Tibial nerve (tissue), 4 donors: ENCODE measurements at regions not wholly inside any gene's neighbourhood (a gene's known extent, or its start where the extent isn't known, plus 50 kb on each side); places are given as distances from the start of the nearest gene placed in this dataset.
"Not testable (repeated sequence)": the region's sequence is repeated elsewhere in the genome, so short reads cannot be mapped to it uniquely, and the experiment has no call there.

Source experiments
- DNase-seq, 2 donors: peaks; one replicate each; pipeline ENCODE4 v3.0.0-alpha.2; 2019; ENCODE audit warnings: low spot score in 2 of 2
- H3K27ac ChIP-seq, 4 donors: fragments of 200-600 bp; sonication (generic) in 3 of 4; one replicate each; pipeline ENCODE4 v1.5.1; 2017 to 2019; ENCODE audit warnings: mild to moderate bottlenecking in 1 of 4
- H3K27me3 ChIP-seq, 2 donors: fragments of 200-600 bp; sonication (generic) in 1 of 2; one replicate each; pipeline versions ENCODE4 v1.5.1 to v1.6.0; 2017 to 2019
- H3K36me3 ChIP-seq, 3 donors: fragments of 200-600 bp; sonication (generic); one replicate each; pipeline ENCODE4 v1.5.1; 2018 to 2019
- H3K4me1 ChIP-seq, 4 donors: fragments of 200-600 bp; sonication (generic) in 3 of 4; one replicate each; pipeline ENCODE4 v1.5.1; 2017 to 2019
- H3K4me3 ChIP-seq, 4 donors: fragments of 200-600 bp; sonication (generic) in 3 of 4; one replicate each; pipeline ENCODE4 v1.5.1; 2017 to 2019; ENCODE audit warnings: mild to moderate bottlenecking in 1 of 4, moderate library complexity in 1 of 4
- H3K9me3 ChIP-seq, 4 donors: fragments of 200-600 bp; sonication (generic) in 3 of 4; one replicate each; pipeline ENCODE4 v1.5.1; 2017 to 2019
- EP300 ChIP-seq, 2 donors: sonication (generic); formaldehyde crosslinking; IDR thresholded peaks; one replicate each; pipeline ENCODE4 v1.6.1; 2017; ENCODE audit warnings: antibody characterized with exemption in 2 of 2, mild to moderate bottlenecking in 1 of 2
- POLR2A ChIP-seq, 2 donors: fragments of 450-650 bp; IDR thresholded peaks; one replicate each; pipeline ENCODE4 v1.6.1; 2017; ENCODE audit warnings: antibody characterized with exemption in 2 of 2, mild to moderate bottlenecking in 2 of 2, moderate library complexity in 2 of 2
- WGBS, 2 donors: methylation state at CpG; one replicate each; pipeline ENCODE4 v1.1.5; 2018; 5-methylcytosine and 5-hydroxymethylcytosine counted together
- TF ChIP-seq, protein P1 (sequence below), 5 experiments: fragments of 200-600 bp in 3 of 5; fragments of 450-650 bp in 2 of 5; sonication (generic) in 3 of 5; IDR thresholded peaks; one replicate each; pipeline ENCODE4 v1.5.1; 2016 to 2019; ENCODE audit warnings: antibody characterized with exemption in 5 of 5, mild to moderate bottlenecking in 3 of 5, moderate library complexity in 2 of 5

DNA sequence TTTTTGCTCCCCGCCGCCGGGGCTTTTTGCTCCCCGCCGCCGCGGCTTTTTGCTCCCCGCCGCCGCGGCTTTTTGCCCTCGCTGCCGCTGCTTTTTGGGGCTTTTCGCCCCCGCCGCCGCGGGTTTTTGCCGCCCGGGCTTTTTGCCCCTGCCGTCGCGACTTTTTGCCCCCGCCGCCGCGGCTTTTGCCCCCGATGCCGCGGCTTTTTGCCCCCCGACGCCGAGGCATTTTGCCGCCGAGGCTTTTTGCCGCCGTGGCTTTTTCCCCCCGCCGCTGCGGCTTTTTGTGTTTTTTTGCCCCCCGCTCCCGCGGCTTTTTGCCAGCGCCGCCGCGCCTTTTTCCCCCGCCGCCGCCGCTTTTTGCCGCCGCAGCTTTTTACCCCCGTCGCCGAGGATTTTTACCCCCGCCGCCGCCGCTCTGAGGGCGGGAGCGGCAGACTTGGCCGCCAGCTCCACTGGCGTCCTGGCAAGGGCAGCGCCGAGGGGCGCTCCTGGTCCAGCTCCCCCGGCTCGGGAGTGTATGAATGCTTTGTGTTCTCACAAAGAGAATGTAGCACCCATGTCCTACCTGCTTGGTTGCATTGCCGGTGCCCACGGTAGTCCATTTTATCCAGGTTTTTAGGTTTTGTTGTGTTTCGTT is 151.7 kb downstream of the KCNJ18 start:
- no peak for DNase-seq
- WGBS, 2 donors, result 55 to 60% methylated on average over 72 of the region's 72 CpGs

DNA sequence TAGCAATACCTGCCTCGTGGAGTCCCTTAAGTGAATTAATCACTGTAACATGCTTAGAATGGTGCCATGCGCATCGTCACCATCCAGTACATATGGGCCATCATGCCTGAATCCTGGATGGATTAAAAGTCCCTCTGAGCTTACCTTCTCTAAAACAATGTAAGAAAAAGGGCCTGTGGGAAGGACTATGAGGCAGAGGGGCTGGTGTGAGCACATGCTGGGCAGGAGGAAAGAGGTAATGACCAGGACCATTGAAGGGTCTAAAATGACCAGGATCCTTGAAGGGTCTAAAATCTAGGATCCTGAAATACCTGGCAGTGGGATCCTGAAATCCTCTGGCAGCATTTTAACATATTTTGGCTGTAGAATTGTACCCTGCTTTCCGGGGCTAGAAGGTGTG is 156.2 kb downstream of the KCNJ18 start:
- WGBS, 2 donors, result 69 to 76% methylated on average over 4 of the region's 4 CpGs
- not testable (repeated sequence) for H3K4me1 ChIP-seq, H3K36me3 ChIP-seq, H3K27ac ChIP-seq, H3K27me3 ChIP-seq, DNase-seq, H3K4me3 ChIP-seq
- H3K9me3 ChIP-seq, result peaks cover 0 to 24% (median 0%) of the 10 kb centered on the region in 4 donors

More for the DNA sequence above, 151.7 kb downstream of the KCNJ18 start:
- no peak overlapping the region for H3K27ac ChIP-seq
- H3K4me1 ChIP-seq, result peaks cover 0 to 9% (median 0%) of the 10 kb centered on the region in 4 donors
- H3K27me3 ChIP-seq, result peaks cover 0 to 7% of the 10 kb centered on the region in 2 donors
- H3K36me3 ChIP-seq, result no peaks in the 10 kb centered on the region
- TF ChIP-seq EP300 (IDR thresholded peaks at IDR 0.05) (no peak), POLR2A (IDR thresholded peaks at IDR 0.05) (no peak)
- TF ChIP-seq, protein P1, sequence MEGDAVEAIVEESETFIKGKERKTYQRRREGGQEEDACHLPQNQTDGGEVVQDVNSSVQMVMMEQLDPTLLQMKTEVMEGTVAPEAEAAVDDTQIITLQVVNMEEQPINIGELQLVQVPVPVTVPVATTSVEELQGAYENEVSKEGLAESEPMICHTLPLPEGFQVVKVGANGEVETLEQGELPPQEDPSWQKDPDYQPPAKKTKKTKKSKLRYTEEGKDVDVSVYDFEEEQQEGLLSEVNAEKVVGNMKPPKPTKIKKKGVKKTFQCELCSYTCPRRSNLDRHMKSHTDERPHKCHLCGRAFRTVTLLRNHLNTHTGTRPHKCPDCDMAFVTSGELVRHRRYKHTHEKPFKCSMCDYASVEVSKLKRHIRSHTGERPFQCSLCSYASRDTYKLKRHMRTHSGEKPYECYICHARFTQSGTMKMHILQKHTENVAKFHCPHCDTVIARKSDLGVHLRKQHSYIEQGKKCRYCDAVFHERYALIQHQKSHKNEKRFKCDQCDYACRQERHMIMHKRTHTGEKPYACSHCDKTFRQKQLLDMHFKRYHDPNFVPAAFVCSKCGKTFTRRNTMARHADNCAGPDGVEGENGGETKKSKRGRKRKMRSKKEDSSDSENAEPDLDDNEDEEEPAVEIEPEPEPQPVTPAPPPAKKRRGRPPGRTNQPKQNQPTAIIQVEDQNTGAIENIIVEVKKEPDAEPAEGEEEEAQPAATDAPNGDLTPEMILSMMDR (IDR thresholded peaks at IDR 0.05), result no peak
- H3K4me3 ChIP-seq, result no peak overlapping the region
- H3K9me3 ChIP-seq, result peaks cover 0 to 34% (median 0%) of the 10 kb centered on the region in 4 donors

DNA sequence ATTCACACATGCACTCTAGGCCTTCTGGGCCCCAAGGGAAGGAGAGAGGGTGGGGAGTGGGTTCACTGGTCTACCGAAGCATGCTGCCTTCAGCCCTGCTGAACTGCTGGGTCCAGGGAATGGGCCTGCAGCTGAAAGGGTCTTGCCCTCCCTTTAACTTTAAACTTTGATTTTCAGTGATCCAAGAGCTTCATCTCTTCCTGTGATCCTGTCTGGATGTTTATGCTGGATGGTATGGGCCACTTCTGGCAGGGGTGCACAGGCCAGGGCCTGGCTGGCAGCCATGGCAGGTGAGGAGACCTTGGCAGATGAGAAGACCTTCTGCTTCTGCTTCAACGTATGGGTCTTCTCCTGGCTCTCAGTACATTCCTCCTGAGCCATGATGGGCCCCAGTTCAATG is 156.7 kb downstream of the KCNJ18 start:
- H3K27ac ChIP-seq, DNase-seq, H3K4me3 ChIP-seq, H3K36me3 ChIP-seq, H3K27me3 ChIP-seq, H3K4me1 ChIP-seq: not testable (repeated sequence)
- H3K9me3 ChIP-seq, result peaks cover 0 to 18% (median 0%) of the 10 kb centered on the region in 4 donors
- 50 to 52% methylated on average over 2 of the region's 2 CpGs for WGBS, 2 donors

DNA sequence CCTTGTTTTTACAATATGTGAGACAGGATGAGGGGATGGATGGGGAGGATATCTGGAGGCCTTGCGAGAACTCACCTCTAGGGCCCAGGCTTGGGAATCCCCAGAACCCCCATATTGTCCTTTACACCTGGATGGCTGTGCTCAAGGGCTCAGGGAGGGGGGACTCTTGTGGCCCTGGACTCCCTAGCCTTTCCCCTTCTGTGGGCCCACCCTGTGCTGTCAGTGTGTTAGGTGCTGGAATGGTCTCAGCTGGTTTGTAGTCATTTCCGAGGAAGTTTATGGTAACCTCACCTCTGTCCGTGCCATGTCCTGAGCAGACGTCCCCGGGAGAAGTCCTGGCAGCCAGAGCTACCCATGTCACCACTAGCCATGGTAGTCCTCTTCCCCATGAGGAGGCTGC is 158.3 kb downstream of the KCNJ18 start:
- not testable (repeated sequence) for H3K27me3 ChIP-seq, DNase-seq, H3K27ac ChIP-seq, H3K4me3 ChIP-seq, H3K36me3 ChIP-seq, H3K4me1 ChIP-seq
- H3K9me3 ChIP-seq, result peaks cover 0 to 13% (median 0%) of the 10 kb centered on the region in 4 donors
- WGBS, 2 donors, result 66 to 69% methylated on average over 5 of the region's 5 CpGs
